Brain microvascular endothelial cell (primary cell): ENCODE measurements at regions not wholly inside any gene's neighbourhood (a gene's known extent, or its start where the extent isn't known, plus 50 kb on each side); places are given as distances from the start of the nearest gene placed in this dataset.

ENCODE experiments used
- DNase-seq: peaks from one replicate; pipeline ENCODE4 v3.0.0-alpha.2; 2020
- H3K27ac ChIP-seq: fragments of 250-450 bp; sonication (Bioruptor Pico); 2 replicates; pipeline ENCODE4 v1.5.1; 2020; ENCODE audit warnings: mild to moderate bottlenecking, moderate library complexity
- H3K27me3 ChIP-seq: fragments of 250-450 bp; sonication (Bioruptor Pico); replicated peaks from 2 replicates; pipeline ENCODE4 v1.5.1; 2020; ENCODE audit warnings: mild to moderate bottlenecking
- H3K36me3 ChIP-seq: fragments of 250-450 bp; sonication (Bioruptor Pico); replicated peaks from 2 replicates; pipeline ENCODE4 v1.5.1; 2020; ENCODE audit warnings: mild to moderate bottlenecking
- H3K4me3 ChIP-seq: 2 replicates; pipeline ENCODE4 v1.5.1; 2011; ENCODE audit warnings: low read depth, mild to moderate bottlenecking, control low read depth, low read length, moderate library complexity
- in situ Hi-C: cut with HindIII; loops from 2 replicates; pipeline ENCODE4 v1.10.0; 2017; ENCODE audit warnings: low sequenced_read_pairs, low pct_ligation_motif_present
- TF ChIP-seq, protein P1 (sequence below): IDR thresholded peaks from 2 replicates; pipeline ENCODE4 v1.5.1; 2011; ENCODE audit warnings: low read depth, mild to moderate bottlenecking, moderate library complexity, low read length, control low read depth, inconsistent platforms; ENCODE audit errors: missing control alignments

GRCh38 chr7:24456526-24457218 is 116.6 kb upstream of the PALS2 start:
- DNase-seq: no peak
- TF ChIP-seq, protein P1, sequence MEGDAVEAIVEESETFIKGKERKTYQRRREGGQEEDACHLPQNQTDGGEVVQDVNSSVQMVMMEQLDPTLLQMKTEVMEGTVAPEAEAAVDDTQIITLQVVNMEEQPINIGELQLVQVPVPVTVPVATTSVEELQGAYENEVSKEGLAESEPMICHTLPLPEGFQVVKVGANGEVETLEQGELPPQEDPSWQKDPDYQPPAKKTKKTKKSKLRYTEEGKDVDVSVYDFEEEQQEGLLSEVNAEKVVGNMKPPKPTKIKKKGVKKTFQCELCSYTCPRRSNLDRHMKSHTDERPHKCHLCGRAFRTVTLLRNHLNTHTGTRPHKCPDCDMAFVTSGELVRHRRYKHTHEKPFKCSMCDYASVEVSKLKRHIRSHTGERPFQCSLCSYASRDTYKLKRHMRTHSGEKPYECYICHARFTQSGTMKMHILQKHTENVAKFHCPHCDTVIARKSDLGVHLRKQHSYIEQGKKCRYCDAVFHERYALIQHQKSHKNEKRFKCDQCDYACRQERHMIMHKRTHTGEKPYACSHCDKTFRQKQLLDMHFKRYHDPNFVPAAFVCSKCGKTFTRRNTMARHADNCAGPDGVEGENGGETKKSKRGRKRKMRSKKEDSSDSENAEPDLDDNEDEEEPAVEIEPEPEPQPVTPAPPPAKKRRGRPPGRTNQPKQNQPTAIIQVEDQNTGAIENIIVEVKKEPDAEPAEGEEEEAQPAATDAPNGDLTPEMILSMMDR: no peak
- H3K4me3 ChIP-seq: no peak overlapping the region
- in situ Hi-C loops: no loop called here
- no peak overlapping the region for H3K27ac ChIP-seq
- H3K27me3 ChIP-seq: no peaks in the 10 kb centered on the region
- H3K36me3 ChIP-seq: no peaks in the 10 kb centered on the region

DNA sequence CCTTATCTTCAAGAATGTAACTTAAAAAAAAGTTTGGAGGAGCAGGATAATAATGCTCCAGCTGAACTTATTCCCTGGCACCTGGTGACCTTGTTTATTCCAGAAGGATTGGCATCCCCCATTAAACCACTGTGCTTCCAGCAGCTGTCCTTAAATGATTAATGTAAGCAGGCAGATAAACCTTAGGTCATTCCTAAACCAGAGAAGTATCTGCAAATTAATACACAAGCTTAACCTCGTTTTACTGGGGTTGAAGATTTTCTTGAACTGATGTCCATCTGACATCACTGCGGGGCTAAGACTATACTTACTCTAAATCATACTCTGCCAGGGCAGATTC is 116.1 kb upstream of the PALS2 start:
- no peak for DNase-seq
- TF ChIP-seq, protein P1: no peak

GRCh38 chr7:24462117-24462516 is 111.1 kb upstream of the PALS2 start:
- Histone ChIP-seq H3K36me3 (no peaks in the 10 kb centered on the region), H3K4me3 (no peak overlapping the region), H3K27ac (no peak overlapping the region), H3K27me3 (no peaks in the 10 kb centered on the region)
- in situ Hi-C loops: no loop called here
- TF ChIP-seq, protein P1: no peak
- DNase-seq: no peak

More for the DNA sequence above, 116.1 kb upstream of the PALS2 start:
- no peak overlapping the region for H3K27ac ChIP-seq
- no peak overlapping the region for H3K4me3 ChIP-seq
- no peaks in the 10 kb centered on the region for H3K27me3 ChIP-seq
- H3K36me3 ChIP-seq: no peaks in the 10 kb centered on the region
- in situ Hi-C loops: no loop called here

DNA sequence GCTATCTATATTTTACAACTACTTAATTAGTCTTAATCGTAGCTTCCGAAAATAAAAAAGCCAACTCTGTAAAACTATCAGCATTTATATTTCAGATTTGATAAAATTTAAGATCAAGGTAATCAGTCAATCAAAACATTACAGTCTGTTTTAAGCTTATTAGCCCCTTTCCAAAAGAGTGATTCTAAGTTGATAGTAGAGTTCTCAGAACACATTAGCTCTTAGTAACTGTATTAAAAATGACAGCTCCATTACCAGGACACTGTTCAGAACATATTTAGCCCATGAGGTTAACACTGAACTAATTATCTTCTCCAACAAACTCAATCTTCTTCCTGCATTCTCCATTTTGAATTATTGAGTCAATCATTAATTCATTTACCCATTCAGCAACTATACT is 110.3 kb upstream of the PALS2 start:
- in situ Hi-C loops: no loop called here
- Histone ChIP-seq H3K27ac (no peak overlapping the region), H3K4me3 (no peak overlapping the region), H3K27me3 (no peaks in the 10 kb centered on the region), H3K36me3 (no peaks in the 10 kb centered on the region)
- TF ChIP-seq, protein P1: no peak
- DNase-seq: no peak

DNA sequence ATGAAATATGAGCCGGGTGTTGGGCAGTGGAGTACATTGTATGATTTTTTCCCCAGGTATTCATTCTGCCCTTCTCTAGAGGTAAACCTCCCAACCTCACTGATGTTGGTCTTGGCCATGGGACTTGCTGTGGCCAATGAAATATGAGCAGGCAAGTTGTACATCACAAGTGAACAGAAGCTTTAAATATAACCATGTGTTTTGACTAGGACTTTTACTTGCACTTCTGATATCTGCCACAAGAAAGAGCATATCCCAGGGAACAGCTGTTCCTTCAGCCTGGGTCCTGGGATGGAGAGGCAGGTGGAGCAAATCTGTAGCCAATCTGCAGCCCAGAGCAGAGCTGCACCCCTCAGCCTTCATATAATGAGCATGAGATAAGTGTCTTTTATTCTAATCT is 109.8 kb upstream of the PALS2 start:
- in situ Hi-C loops: no loop called here
- no peak for DNase-seq
- TF ChIP-seq, protein P1: no peak
- Histone ChIP-seq H3K4me3 (no peak overlapping the region), H3K36me3 (no peaks in the 10 kb centered on the region), H3K27me3 (no peaks in the 10 kb centered on the region), H3K27ac (no peak overlapping the region)

- DNase-seq: no peak
- no peak overlapping the region for H3K4me3 ChIP-seq
- H3K36me3 ChIP-seq: no peaks in the 10 kb centered on the region
- TF ChIP-seq, protein P1: no peak
- in situ Hi-C loops: no loop called here
- no peak overlapping the region for H3K27ac ChIP-seq
- no peaks in the 10 kb centered on the region for H3K27me3 ChIP-seq
Measured at GRCh38 chr7:24464861-24465260, 108.4 kb upstream of the PALS2 start.
